ENCODE measurements at regions not wholly inside any gene's neighbourhood (a gene's known extent, or its start where the extent isn't known, plus 50 kb on each side); places are given as distances from the start of the nearest gene placed in this dataset.

GRCh38 chr4:35229021-35229420 is 1015.3 kb downstream of the ARAP2 start:
- no peak for DNase-seq

GRCh38 chr4:35237924-35238323 is 1006.4 kb downstream of the ARAP2 start:
- DNase-seq: no peak

- DNase-seq: no peak
These were observed 1005.5 kb downstream of the ARAP2 start for GRCh38 chr4:35238793-35239192.

- no peak for DNase-seq
These were observed 997.8 kb downstream of the ARAP2 start for GRCh38 chr4:35246493-35246892.

- DNase-seq: no peak
These were observed 997.3 kb downstream of the ARAP2 start for GRCh38 chr4:35247047-35247446.

GRCh38 chr4:35250331-35250730 is 994.0 kb downstream of the ARAP2 start:
- no peak for DNase-seq

- DNase-seq: no peak
These were observed 993.6 kb downstream of the ARAP2 start for GRCh38 chr4:35250761-35251160.

GRCh38 chr4:35252071-35252470 is 992.2 kb downstream of the ARAP2 start:
- DNase-seq: no peak

DNA sequence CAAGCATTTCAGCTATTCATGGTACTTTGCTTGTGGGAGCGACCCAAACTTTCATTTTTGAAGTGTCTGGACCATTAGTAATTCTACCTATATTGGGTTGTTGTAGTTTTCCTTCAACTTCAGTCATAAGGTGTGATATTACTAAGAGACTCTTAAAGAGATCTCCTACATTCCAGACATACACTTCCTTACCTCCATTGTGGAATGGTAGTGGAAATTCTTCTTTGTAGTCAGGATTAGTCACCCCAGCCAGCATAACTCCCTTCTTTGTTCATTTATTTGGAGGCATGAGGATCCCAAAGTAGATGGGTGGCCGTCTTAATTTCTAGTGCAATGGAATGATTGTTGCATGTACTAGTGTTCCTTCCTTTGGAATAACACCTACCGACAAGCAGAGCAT is 991.4 kb downstream of the ARAP2 start:
- DNase-seq: no peak

DNA sequence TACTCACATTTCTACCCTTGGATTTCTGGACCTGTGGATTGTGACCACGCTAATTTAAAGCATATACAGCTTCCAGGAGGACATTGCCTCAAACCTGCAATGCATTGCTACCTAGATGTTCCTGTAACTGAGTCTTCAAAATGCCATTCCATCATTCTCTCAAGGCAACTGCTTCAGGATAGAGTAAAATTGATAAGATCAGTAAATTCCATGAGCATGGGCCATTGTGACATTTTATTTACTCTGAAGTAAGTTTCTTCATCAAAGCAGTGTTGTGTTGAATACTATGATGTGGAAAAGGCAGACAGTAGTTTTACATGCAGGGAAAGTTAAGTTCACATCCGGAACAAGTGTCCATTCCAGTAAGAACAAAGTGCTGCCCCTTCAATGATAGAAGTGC is 991.0 kb downstream of the ARAP2 start:
- no peak for DNase-seq

DNA sequence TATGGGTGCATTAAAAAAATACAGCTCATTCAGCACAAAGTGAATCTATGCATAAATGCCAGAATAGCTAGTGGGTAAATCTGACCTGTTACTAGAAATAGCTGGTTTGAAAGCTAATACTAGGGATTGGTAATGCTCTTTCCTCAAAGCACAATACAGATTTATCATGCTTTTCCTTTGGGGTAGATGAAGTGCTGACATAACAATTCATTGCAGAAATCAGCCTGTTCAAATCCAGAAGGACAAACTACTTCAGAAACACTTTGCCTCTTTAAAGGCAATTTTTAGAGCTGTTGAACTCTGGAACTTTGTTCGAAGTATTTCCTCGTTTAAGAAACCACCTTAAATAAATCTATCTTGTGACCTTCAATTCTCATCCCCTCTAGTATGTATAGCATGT is 957.9 kb downstream of the ARAP2 start:
- no peak for DNase-seq

DNA sequence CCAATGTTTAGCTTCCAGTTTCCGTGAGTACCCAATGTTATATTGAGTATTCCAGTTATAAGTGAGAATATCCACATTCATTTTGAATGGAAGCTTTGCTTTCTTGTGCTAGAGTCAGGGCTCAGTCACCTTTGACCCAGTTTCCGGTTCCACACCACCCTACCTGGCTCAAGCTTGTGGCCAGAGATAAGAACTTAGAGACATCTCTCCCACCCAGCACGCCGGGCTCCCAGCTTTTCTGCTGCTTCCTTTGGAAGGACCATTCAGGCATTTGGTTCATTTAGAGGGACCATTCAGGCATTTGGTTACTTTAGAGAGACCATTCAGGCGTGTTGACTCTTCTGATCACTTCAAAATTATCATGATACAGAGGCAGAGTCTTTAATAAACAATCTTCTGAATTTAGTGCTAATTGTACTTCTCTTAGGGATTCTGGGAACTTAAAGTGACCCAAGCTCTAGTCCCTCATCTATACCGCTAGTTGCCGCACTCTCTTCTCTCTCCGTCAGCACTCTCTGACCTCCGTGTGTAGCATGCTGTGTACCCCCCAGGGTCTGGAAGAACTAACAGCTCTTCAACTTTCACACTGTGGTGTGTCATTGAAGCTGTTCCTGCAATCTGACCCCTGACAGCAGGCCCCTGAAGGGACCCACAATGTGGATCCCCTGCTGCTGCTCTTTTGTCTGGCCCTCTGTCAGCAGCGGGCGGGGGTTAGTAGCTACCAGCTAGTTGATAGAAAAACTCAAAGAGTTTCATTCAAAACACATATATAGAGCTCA is 943.1 kb downstream of the ARAP2 start:
- no peak for DNase-seq

GRCh38 chr4:35315419-35315818 is 928.9 kb downstream of the ARAP2 start:
- no peak for DNase-seq

- no peak for DNase-seq
These were observed 918.3 kb downstream of the ARAP2 start for GRCh38 chr4:35325908-35326453.

- DNase-seq: no peak
These were observed 901.5 kb downstream of the ARAP2 start for GRCh38 chr4:35342833-35343232.

DNA sequence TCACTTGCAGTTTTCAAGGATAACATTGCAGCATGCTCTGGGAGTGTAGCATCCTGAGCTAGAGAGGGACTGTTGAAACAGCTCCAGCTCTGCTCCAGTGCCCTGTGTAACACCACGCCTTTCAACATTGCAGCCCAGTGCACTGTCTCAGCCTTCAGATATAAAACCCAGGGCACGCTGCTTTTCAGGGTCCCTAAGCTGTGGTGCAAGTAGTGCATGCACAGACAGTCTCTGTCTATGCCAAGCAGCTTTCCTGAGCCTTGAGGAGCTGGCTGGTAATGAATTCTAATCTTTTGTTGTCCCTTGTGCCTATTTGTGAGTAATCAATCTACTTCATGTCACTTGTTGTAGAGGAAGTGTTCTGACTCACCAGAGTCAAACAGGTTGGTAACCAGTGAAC is 897.0 kb downstream of the ARAP2 start:
- DNase-seq: no peak

GRCh38 chr4:35358001-35358584 is 886.2 kb downstream of the ARAP2 start:
- no peak for DNase-seq

DNA sequence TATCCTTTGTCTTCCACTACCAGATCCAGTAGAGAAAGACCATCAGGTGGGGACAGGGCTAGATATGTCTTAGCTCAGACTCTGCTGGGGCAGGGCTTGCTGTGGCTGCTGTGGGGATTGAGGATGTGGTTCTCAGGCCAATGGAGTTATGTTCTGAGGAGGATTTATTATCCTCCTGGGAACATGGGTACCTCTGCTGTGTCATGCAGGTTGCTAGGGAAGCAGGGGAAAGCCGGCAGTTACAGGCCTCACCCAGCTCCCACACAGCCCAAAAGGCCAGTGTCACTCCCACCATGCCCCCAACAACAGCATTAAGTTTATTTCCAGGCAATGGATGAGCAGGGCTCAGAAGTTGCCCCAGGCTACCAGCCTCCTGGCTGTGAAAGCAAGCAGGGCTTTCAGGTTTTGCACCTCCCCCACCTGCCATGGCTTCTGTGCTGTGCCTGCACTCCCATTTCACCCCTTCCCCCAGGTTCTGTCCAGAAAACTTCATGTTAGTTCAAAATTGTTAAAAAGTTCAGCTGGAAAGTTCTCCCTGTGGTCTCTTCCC is 879.9 kb downstream of the ARAP2 start:
- no peak for DNase-seq

DNA sequence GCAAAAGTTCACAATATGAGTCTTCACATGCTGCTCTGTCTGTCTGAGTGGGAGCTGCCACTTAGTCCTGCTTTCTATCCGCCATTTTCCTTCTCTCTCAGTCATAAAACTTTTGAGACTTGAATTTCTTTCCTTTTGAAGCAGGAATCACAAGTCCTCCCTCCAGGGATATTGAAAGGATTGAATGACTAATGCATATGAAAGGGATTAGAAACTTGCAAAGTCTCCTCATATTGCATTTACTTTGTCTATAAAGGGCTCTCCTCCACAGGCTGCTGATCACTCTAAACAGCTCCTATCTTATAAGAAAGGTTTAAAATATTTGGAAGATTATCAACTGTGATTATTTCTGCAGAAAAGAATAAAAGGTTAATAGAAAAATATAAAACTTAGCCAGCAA is 879.1 kb downstream of the ARAP2 start:
- DNase-seq: no peak

DNA sequence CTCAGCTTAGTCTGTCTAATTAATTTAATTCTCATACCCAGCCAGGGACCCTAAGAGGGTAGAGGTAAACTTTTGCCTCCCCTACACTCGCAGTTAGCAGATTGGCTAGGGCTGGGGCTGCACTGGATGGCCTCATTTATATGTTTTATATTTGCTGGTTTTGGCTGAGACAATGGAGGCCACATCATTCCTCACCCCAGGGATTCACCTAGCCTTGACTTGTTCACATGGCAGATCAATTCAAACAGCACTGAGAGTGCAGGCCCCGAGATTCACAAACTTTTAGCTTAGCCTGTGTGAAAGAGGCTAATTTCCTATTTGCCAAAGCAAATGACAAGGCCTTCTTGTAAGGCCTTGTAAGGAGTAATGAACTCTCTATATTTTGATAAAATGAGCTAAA is 844.4 kb downstream of the ARAP2 start:
- no peak for DNase-seq

GRCh38 chr4:35423104-35423503 is 821.2 kb downstream of the ARAP2 start:
- no peak for DNase-seq

- no peak for DNase-seq
These were observed 796.8 kb downstream of the ARAP2 start for GRCh38 chr4:35447474-35447873.

DNA sequence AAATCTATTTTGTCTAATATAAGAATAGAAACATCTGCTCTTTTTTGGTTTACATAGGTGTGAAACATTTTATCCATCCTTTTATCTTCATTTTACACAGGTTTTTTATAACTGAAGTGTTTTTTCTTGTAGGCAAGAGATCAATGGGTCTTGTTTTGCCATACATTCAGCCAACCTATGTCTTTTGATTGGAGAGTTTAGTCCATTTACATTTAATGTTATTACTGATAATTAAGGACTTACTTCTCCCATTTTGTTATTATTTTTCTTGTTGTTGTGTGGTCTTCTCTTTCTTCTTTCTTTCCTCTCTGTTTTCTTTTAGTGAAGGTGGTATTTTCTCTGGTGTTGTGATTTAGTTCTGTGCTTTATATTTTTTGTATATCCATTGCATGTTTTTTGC is 785.3 kb downstream of the ARAP2 start:
- no peak for DNase-seq

DNA sequence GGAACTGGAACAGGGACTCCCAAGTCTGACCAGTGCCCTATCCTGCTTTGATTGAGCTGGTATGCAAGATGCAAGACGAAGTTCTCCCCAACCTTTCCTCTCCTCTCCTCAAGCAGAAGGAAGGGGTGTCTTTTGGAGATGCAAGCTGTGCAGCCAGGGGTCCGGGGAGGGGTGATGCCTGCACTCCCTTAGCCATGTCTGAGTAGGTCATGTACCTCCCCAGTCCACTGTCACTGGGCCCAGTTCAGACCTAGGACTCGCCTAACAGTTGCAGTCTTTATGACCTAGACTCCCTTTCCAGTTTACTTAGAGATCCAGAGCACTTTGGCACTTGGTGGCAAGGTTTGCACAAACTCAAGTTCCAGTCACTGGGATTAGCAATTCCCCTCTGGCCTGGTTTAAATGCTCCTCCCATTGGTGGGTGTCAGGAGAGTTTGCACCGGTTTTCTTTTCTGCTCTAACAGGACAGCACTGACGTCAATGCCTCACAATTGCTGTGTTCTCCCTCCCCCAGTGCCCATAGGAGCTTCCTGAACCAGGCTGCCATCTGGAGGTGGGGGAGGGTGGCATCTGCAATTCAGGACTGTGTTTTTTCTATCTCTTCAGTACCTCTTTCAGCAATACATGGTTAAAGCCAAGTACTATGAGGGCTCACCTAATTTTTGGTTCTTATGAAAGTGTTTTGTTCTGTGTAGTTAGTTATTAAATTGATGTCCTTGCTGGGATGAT is 782.2 kb downstream of the ARAP2 start:
- no peak for DNase-seq

Data from right forelimb (tissue), 1 donor.